GM10266 (cell line): ENCODE measurements at regions not wholly inside any gene's neighbourhood (a gene's known extent, or its start where the extent isn't known, plus 50 kb on each side); places are given as distances from the start of the nearest gene placed in this dataset.

Source experiments
- DNase-seq: peaks from one replicate; pipeline ENCODE4 v3.0.0; 2012; ENCODE audit errors: extremely low spot score
- CTCF ChIP-seq: IDR thresholded peaks from 2 replicates; pipeline ENCODE4 v1.5.1; 2012; ENCODE audit warnings: mild to moderate bottlenecking, low read depth; ENCODE audit not compliant: control insufficient read depth, insufficient read depth; ENCODE audit errors: missing control alignments

GRCh38 chr6:22656706-22657351, 87.5 kb downstream of the HDGFL1 start:
- TF ChIP-seq CTCF = no peak
- DNase-seq = no peak

GRCh38 chr6:22657352-22657980, 88.1 kb downstream of the HDGFL1 start:
- TF ChIP-seq CTCF = no peak
- no peak for DNase-seq

GRCh38 chr6:22658183-22658582, 88.8 kb downstream of the HDGFL1 start:
- no peak for TF ChIP-seq CTCF
- no peak for DNase-seq

- TF ChIP-seq CTCF = no peak
- no peak for DNase-seq
These were observed 89.6 kb downstream of the HDGFL1 start for GRCh38 chr6:22658934-22659333.

GRCh38 chr6:22664968-22665367, 95.6 kb downstream of the HDGFL1 start:
- TF ChIP-seq CTCF = no peak
- DNase-seq = no peak

- TF ChIP-seq CTCF = no peak
- no peak for DNase-seq
These were observed 96.7 kb downstream of the HDGFL1 start for GRCh38 chr6:22666021-22666420.

GRCh38 chr6:22666586-22666985, 97.2 kb downstream of the HDGFL1 start:
- TF ChIP-seq CTCF = no peak
- DNase-seq = no peak
